ENCODE measurements at regions not wholly inside any gene's neighbourhood (a gene's known extent, or its start where the extent isn't known, plus 50 kb on each side); places are given as distances from the start of the nearest gene placed in this dataset.

DNA sequence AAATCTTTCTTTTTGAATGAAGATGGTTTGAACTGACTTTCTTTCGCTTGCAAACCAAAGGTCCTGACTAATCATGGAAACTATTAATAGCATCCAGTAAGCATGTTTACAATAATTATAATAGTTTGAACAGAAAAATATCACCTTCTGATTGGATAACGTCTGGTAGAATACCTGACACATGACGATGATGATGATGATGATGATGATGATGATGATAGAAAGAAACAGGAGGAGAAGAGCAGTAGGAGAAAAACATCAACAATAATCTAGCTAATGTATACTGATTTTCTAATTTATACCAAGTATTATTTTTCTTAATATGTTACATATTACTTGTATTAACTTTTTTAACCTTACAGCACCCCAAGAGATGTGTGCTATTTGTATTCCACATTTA is 157.5 kb upstream of the SPRY2 start:
- Histone ChIP-seq H3K9me3 (replicated peaks in 1 of 2; ENCODE audit: control insufficient read depth in 1 of 2, insufficient read depth in 1 of 2, low read length in 2 of 2) (no peaks in the 10 kb centered on the region), H3K27ac (ENCODE audit: low read depth in 1 of 2, low read length in 2 of 2) (no peak overlapping the region), H3K4me1 (ENCODE audit: control insufficient read depth in 1 of 2, insufficient read depth in 2 of 2, low read length in 2 of 2) (no peaks in the 10 kb centered on the region), H3K79me2 (ENCODE audit: insufficient read depth, low read length) (no peaks in the 10 kb centered on the region), H3K4me2 (replicated peaks; ENCODE audit: extremely low read depth, low read length, poor library complexity, severe bottlenecking) (no peak overlapping the region), H3K9ac (ENCODE audit: insufficient read depth, low read length, poor library complexity, severe bottlenecking) (no peak overlapping the region), H3K4me3 (replicated peaks in 1 of 3; ENCODE audit: low read depth in 2 of 3, low read length in 3 of 3) (no peak overlapping the region), H4K20me1 (ENCODE audit: insufficient read depth, low read length) (no peaks in the 10 kb centered on the region), H3K27me3 (ENCODE audit: control insufficient read depth in 2 of 2, insufficient read depth in 2 of 2, low read length in 2 of 2) (no peaks in the 10 kb centered on the region), H3K36me3 (replicated peaks in 1 of 2; ENCODE audit: control insufficient read depth in 1 of 2, insufficient read depth in 2 of 2, low read length in 2 of 2) (no peaks in the 10 kb centered on the region), H2AFZ (ENCODE audit: insufficient read depth, low read depth, low read length, poor library complexity, severe bottlenecking) (no peak overlapping the region)
- TF ChIP-seq CTCF (IDR thresholded peaks at IDR 0.05), result no peak
- H3K27ac Mint-ChIP-seq, result no peak overlapping the region
- no peak overlapping the region for H3K4me3 Mint-ChIP-seq
- no peaks in the 10 kb centered on the region for H3K36me3 Mint-ChIP-seq
- H3K4me1 Mint-ChIP-seq, result no peaks in the 10 kb centered on the region
- no CpG with 5 or more reads among the region's 3 CpGs for WGBS (ENCODE audit: insufficient coverage)
- intact Hi-C loops (cut with micrococcal nuclease), result no loop called here
- peaks cover 0 to 2% (median 0%) of the 10 kb centered on the region in 7 donors for H3K9me3 Mint-ChIP-seq
- no peak for DNase-seq
- H3K27me3 Mint-ChIP-seq (ENCODE audit: low read depth in 3 of 3), result no peaks in the 10 kb centered on the region

- TF ChIP-seq CTCF (IDR thresholded peaks at IDR 0.05), result no peak
- H3K27ac ChIP-seq (ENCODE audit: low read depth in 1 of 2, low read length in 2 of 2), result no peak overlapping the region
- no peak overlapping the region for H3K4me3 Mint-ChIP-seq
- WGBS (ENCODE audit: insufficient coverage), result no CpG with 5 or more reads among the region's 3 CpGs
- H3K4me2 ChIP-seq (replicated peaks; ENCODE audit: extremely low read depth, low read length, poor library complexity, severe bottlenecking), result no peak overlapping the region
- no peaks in the 10 kb centered on the region for H3K27me3 ChIP-seq (ENCODE audit: control insufficient read depth in 2 of 2, insufficient read depth in 2 of 2, low read length in 2 of 2)
- H2AFZ ChIP-seq (ENCODE audit: insufficient read depth, low read depth, low read length, poor library complexity, severe bottlenecking), result no peak overlapping the region
- peaks cover 0 to 2% (median 0%) of the 10 kb centered on the region in 7 donors for H3K9me3 Mint-ChIP-seq
- no peak overlapping the region for H3K27ac Mint-ChIP-seq
- H4K20me1 ChIP-seq (ENCODE audit: insufficient read depth, low read length), result no peaks in the 10 kb centered on the region
- no peaks in the 10 kb centered on the region for H3K36me3 ChIP-seq (replicated peaks in 1 of 2; ENCODE audit: control insufficient read depth in 1 of 2, insufficient read depth in 2 of 2, low read length in 2 of 2)
- H3K4me1 ChIP-seq (ENCODE audit: control insufficient read depth in 1 of 2, insufficient read depth in 2 of 2, low read length in 2 of 2), result no peaks in the 10 kb centered on the region
- H3K27me3 Mint-ChIP-seq (ENCODE audit: low read depth in 3 of 3), result no peaks in the 10 kb centered on the region
- H3K4me3 ChIP-seq (replicated peaks in 1 of 3; ENCODE audit: low read depth in 2 of 3, low read length in 3 of 3), result no peak overlapping the region
- no peaks in the 10 kb centered on the region for H3K4me1 Mint-ChIP-seq
- intact Hi-C loops (cut with micrococcal nuclease), result no loop called here
- no peaks in the 10 kb centered on the region for H3K79me2 ChIP-seq (ENCODE audit: insufficient read depth, low read length)
- no peaks in the 10 kb centered on the region for H3K36me3 Mint-ChIP-seq
- no peaks in the 10 kb centered on the region for H3K9me3 ChIP-seq (replicated peaks in 1 of 2; ENCODE audit: control insufficient read depth in 1 of 2, insufficient read depth in 1 of 2, low read length in 2 of 2)
- no peak overlapping the region for H3K9ac ChIP-seq (ENCODE audit: insufficient read depth, low read length, poor library complexity, severe bottlenecking)
- DNase-seq, result no peak
Observed at GRCh38 chr13:80497978-80498377, 157.1 kb upstream of the SPRY2 start.

All from CD14-positive monocyte (primary cell).